IgD-negative memory B cell (primary cell): ENCODE measurements at regions not wholly inside any gene's neighbourhood (a gene's known extent, or its start where the extent isn't known, plus 50 kb on each side); places are given as distances from the start of the nearest gene placed in this dataset.
"Not testable (repeated sequence)": the region's sequence is repeated elsewhere in the genome, so short reads cannot be mapped to it uniquely, and the experiment has no call there.

Experiments used
- H3K27ac Mint-ChIP-seq, 3 donors: one replicate each; pipeline ENCODE4 v1.8.0; 2020 to 2022; ENCODE audit warnings: mild to moderate bottlenecking in 3 of 3, mixed read lengths in 3 of 3, moderate library complexity in 1 of 3
- H3K27me3 Mint-ChIP-seq: one replicate; pipeline ENCODE4 v1.8.0; 2021; ENCODE audit warnings: mixed read lengths
- H3K36me3 Mint-ChIP-seq: one replicate; pipeline ENCODE4 v1.8.0; 2020; ENCODE audit warnings: mild to moderate bottlenecking, mixed read lengths
- H3K4me1 Mint-ChIP-seq, 3 donors: one replicate each; pipeline ENCODE4 v1.8.0; 2020 to 2022; ENCODE audit warnings: mixed read lengths in 3 of 3, mild to moderate bottlenecking in 1 of 3
- H3K4me3 Mint-ChIP-seq, 4 donors: one replicate each; pipeline ENCODE4 v1.8.0; 2020 to 2022; ENCODE audit warnings: mild to moderate bottlenecking in 4 of 4, mixed read lengths in 4 of 4, moderate library complexity in 3 of 4
- H3K9me3 Mint-ChIP-seq, 3 donors: one replicate each; pipeline ENCODE4 v1.8.0; 2020 to 2021; ENCODE audit warnings: mixed read lengths in 3 of 3, mild to moderate bottlenecking in 1 of 3

DNA sequence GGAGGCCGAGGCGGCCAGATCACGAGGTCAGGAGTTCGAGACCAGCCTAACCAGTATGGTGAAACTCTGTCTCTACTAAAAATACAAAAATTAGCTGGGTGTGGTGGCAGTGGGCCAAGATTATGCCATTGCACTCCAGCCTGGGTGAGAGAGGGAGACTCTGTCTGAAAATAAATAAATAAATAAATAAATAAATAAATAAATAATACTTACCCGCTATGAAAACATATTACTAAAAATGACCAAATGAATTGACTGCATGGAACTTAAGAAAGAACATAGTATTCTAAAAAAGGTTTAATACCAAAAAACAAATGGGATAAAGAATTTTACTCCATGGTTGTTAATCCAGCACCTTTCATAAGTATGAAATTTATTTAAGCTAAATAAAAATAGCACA is 305.0 kb downstream of the GATA3 start:
- Mint-ChIP-seq H3K27ac (no peak overlapping the region), H3K27me3 (peaks cover 2% of the 10 kb centered on the region), H3K4me3 (no peak overlapping the region), H3K9me3 (no peaks in the 10 kb centered on the region), H3K4me1 (no peaks in the 10 kb centered on the region), H3K36me3 (no peaks in the 10 kb centered on the region)

DNA sequence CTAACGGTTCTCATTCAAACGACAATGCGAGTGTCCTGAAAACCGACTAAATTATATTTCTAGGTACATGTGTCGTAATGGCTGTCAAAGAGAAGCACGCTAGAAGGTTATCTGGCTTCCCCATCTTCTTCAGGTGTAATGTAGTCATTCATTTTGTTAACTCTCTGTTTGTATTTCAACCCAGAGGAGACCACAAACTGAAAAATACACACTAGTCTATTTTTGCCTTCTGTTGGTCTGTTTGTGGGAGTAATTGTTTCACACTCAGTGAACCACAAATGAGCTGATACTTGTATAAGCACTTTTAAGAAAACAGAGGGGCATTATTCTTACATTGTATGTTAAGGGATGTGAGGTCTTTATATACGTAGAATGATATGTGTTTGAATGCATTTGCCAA is 305.9 kb downstream of the GATA3 start:
- Mint-ChIP-seq H3K9me3 (no peaks in the 10 kb centered on the region), H3K4me3 (no peak overlapping the region), H3K4me1 (no peaks in the 10 kb centered on the region), H3K27me3 (peaks cover 2% of the 10 kb centered on the region), H3K36me3 (no peaks in the 10 kb centered on the region), H3K27ac (no peak overlapping the region)

DNA sequence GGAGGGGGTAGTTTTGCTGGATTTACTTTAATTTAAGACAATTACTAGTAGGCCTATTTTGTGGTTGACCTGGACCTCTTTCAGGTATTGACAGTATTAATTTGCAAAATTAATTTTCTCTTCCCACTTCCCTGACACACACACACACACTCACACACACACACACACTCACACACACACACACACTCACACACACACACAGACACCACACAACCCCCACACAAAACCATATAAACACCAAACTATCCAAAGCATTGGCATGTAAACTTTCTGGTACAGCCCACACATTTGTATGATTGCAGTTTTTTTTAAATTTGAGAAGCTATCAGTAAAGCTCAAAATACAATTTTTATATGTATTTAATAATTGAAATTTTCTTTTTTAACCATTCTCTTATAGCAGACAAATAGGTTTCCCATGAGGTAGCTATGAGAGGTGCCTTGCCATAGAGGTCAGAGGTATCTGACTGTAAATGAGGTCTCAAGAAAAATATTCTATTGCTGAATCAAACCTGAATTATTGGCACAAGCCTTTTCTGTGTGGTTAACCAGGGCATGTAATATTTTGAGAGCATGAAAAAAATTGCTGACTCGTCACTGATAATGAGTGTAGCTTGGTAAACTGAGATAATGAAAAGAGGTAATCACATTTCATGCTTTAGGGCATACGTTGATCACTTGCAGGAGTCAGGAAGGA is 306.5 kb downstream of the GATA3 start:
- Mint-ChIP-seq H3K9me3 (no peaks in the 10 kb centered on the region), H3K36me3 (no peaks in the 10 kb centered on the region), H3K27me3 (peaks cover 2% of the 10 kb centered on the region), H3K4me3 (no peak overlapping the region), H3K27ac (no peak overlapping the region), H3K4me1 (no peaks in the 10 kb centered on the region)

DNA sequence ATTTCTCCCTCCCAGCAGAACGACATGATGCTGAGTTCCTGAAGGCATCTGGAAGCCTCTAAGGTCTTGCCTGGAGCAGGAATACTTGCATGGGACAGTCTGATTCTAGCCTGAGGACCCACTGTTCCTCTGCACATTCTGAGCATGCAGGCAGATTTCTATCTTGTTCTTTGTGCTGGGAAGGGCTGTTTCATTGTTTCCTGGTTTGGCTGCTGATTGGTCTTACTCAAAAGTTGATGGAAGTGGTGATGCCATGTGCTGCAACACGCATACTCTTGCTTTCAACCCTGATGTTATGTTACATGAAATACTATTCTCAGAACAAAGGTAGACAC is 307.0 kb downstream of the GATA3 start:
- H3K36me3 Mint-ChIP-seq: no peaks in the 10 kb centered on the region
- no peak overlapping the region for H3K27ac Mint-ChIP-seq
- H3K9me3 Mint-ChIP-seq: no peaks in the 10 kb centered on the region
- no peaks in the 10 kb centered on the region for H3K4me1 Mint-ChIP-seq
- peaks cover 2% of the 10 kb centered on the region for H3K27me3 Mint-ChIP-seq
- H3K4me3 Mint-ChIP-seq: no peak overlapping the region

DNA sequence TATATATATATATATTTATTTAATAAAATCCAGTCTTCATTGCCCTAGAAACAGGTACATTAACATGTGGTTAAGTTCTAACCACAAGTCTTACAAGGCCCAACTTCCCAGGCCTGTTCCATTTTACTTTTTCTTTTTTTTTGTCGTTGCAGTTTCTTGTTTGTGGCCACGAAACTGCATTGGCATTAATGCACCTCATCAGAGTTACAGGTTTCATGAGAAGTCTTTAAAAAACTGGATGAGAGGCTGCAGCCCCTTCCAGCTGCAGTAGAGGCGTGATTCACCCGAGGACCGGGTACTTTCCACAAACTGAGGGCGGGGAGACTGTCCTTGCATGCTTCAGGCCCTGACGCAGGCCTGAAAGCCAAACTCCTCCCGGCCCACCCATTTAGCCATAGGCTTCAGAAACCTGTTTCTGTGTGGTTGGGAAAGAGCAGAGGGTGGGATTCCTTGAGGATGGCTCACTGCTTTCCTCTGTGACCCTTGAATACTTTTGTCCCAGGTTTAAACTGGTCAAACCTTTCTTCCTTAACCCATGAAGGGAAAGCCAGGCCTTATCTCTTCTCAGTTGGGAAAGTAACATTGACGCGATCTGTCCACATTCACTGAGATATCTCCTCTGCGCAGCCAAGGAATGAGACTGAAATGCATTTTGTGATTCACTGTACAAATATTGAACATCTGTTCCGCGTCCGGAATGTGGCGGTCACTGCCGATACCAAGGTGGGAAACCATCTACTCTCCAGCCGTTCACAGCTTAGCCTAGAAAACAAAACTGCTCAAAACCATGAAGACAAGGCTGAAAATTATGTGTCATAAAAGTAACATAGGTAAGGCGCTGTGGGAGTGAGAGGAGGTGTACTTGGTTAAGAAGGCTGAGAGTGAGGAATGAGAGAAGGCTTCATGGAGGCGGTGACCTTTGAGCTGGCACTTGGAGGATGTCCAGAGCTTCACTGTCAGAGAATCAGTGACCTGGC is 311.7 kb downstream of the GATA3 start:
- H3K27me3 Mint-ChIP-seq: peaks cover 2% of the 10 kb centered on the region
- no peak overlapping the region for H3K4me3 Mint-ChIP-seq
- H3K27ac Mint-ChIP-seq: no peak overlapping the region
- peaks cover 0 to 6% (median 4%) of the 10 kb centered on the region in 3 donors for H3K9me3 Mint-ChIP-seq
- H3K36me3 Mint-ChIP-seq: no peaks in the 10 kb centered on the region
- H3K4me1 Mint-ChIP-seq: no peaks in the 10 kb centered on the region

DNA sequence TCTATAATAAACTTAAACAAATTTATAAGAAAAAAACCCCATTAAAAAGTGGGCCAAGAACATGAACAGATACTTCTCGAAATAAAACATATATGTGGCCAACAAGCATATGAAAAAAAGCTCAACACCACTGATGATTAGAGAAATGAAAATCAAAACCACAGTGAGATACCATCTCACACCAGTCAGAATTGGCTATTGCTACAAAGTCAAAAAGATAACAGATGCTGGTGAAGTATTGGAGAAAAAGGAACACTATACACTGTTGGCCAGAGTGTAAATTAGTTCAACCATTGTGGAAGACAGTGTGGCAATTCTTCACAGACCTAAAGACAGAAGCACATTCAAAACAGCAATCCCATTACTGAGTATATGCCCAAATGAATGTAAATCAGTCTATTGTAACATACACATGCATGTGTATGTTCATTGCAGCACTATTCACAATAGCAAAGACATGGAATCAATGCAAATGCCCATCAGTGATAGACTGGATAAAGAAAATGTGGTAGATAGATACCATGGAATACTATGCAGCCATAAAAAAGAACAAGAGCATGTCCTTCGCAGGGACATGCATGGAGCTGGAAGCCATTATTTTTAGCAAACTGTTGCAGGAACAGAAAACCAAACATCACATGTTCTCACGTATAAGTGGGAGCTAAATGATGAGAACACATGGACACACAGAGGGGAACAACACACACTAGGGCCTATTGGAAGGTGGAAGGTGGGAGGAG is 313.4 kb downstream of the GATA3 start:
- not testable (repeated sequence) for H3K4me3 Mint-ChIP-seq, H3K9me3 Mint-ChIP-seq, H3K36me3 Mint-ChIP-seq, H3K27me3 Mint-ChIP-seq, H3K4me1 Mint-ChIP-seq, H3K27ac Mint-ChIP-seq

DNA sequence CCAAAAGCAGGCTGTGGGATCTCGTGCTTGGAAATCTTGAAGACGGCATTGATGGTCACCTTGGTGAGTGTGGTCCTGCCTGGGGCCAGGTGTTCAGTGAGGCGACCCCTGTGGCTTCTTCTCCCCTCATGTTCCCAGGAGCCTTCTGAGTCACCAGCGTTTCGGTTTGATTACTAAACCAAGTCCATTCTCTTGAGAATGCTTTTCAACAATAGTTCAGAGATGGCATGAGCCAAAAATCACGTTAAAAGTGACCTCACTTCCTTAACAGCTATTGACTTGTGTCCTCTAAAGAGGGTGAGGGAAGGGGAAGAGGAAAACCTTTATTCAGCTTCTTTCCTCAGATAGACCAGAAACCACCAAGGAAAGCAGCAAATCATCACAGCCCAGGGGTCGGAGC is 315.2 kb downstream of the GATA3 start:
- Mint-ChIP-seq H3K4me1 (no peaks in the 10 kb centered on the region), H3K27me3 (peaks cover 2% of the 10 kb centered on the region), H3K36me3 (no peaks in the 10 kb centered on the region), H3K27ac (no peak overlapping the region), H3K4me3 (no peak overlapping the region), H3K9me3 (peaks cover 0 to 6% (median 6%) of the 10 kb centered on the region in 3 donors)

DNA sequence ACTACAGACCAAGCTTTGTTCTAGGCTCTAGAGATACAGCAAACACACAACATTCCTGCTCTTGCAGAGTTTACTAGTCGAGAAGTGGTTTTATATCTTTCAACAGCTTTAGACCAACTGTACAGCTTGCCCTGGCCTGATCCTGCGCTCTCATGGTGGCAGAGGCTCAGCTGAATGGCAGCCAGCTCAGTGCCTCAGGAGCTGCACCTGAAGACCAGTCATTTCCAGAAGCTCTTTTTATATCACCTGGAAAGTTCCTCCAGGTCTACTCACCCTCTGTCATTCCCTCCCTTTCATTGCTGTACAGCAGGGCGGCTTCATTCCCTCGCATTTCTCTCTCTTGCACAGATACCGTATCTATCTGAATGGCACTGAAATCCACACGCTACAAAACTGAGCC is 319.8 kb downstream of the GATA3 start:
- Mint-ChIP-seq H3K27ac (no peak overlapping the region), H3K4me3 (no peak overlapping the region), H3K4me1 (no peaks in the 10 kb centered on the region), H3K36me3 (no peaks in the 10 kb centered on the region), H3K9me3 (peaks cover 0 to 3% (median 2%) of the 10 kb centered on the region in 3 donors), H3K27me3 (no peaks in the 10 kb centered on the region)

DNA sequence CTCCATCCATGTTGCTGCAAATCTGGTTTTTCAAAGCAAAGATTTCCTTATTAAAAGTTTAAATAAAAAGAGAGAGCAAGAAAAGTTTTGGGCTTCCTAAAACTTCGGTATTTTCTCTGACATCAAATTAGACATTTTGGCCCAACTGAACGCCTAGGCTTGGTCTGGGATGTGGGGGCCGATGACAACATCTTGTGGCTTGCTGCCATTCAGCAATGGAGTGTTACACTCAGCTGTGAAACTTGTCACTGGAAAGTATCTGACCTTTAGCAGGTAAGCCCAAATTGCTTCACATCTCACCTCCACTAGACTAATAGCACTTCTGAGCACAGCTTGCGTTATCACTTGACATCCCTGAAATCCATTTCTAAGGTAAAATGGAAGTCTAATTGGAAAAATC is 320.6 kb downstream of the GATA3 start:
- Mint-ChIP-seq H3K4me1 (no peaks in the 10 kb centered on the region), H3K27me3 (no peaks in the 10 kb centered on the region), H3K27ac (no peak overlapping the region), H3K4me3 (no peak overlapping the region), H3K9me3 (peaks cover 0 to 3% (median 2%) of the 10 kb centered on the region in 3 donors), H3K36me3 (no peaks in the 10 kb centered on the region)

DNA sequence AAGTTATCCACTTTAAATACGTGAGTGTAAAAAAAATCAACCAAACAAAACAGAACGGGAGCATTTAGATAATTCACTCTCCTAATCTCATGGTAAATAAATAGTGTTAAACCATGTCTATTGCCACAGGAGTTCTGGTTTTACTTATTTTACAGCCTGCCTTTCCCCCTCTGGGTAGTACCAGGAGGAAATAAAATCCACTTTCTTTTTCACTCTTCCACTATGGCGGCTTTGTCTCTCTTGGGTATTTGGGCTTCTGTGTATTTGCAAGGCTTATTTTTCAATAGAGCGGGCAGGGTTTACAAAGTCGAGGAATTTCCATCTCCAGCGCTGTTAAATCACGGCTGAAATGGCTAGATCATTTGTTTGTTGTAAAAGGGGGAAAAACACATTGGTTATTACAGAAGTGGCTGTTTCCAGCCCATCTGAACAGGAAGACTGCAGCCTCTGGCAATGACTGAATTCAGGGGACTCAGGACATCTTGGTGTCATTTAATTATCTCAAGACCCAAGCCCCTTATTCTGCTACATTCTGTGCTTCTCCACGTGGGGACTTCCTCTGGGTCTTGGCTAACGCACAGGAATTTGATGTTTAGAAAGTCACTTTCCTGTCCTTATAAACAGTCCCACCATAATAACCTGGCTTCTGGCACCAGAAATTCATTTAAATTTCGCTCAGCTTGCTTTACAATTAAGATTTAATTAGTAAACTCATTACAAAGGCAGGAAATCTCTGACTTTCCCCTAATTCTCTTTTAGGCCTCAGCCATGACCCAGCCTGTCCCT is 323.9 kb downstream of the GATA3 start:
- Mint-ChIP-seq H3K4me3 (no peak overlapping the region), H3K36me3 (no peaks in the 10 kb centered on the region), H3K4me1 (no peaks in the 10 kb centered on the region), H3K27ac (no peak overlapping the region), H3K9me3 (peaks cover 0 to 5% (median 3%) of the 10 kb centered on the region in 3 donors), H3K27me3 (peaks cover 4% of the 10 kb centered on the region)

DNA sequence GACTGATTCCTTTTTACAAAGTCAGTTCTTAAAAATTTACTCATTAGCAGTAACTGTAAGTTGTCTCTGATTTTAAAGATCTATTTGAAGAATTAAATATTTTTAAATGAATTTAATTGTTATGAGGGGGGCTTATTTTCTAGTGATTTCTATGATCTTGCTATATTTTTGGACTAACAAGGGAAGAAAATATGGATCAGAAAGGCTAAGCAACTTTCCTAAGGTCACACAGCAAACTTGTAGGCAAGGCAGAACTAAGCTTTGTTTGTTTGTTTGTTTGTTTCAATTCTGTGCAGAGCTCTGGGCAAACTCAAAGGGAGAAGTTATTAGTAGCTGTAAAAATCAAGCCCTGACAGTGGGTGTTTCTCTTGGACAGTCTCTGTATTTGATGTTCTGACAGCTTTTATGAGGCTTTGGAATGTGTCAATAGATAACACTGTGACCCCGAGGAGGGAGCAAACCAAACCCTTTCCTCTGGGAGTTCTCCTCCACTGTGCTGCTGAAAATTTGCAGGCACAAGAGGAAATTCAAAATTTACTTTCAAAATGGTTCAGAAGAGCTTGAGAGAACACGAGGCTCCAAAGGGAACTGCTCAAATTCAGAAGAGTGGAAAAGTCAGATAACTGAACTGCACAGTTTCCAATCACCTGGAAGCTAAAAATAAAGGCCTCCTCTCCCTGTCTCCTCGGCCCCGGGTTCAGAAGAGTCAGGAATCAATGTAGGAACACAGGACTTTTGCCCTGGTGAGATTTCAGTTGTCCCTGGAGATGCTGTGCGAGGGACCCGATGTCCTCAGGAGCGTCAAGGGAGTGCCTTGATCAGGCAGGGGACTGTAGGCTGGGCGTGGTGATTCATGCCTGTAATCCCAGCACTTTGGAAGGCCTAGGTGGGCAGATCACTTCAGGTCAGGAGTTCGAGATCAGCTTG is 325.7 kb downstream of the GATA3 start:
- Mint-ChIP-seq H3K4me1 (no peaks in the 10 kb centered on the region), H3K27ac (peak overlapping the region in 1 of 3 donors; percentile 39), H3K9me3 (peaks cover 0 to 5% (median 3%) of the 10 kb centered on the region in 3 donors), H3K4me3 (peak overlapping the region in 1 of 4 donors; percentile 19), H3K27me3 (peaks cover 4% of the 10 kb centered on the region), H3K36me3 (no peaks in the 10 kb centered on the region)

DNA sequence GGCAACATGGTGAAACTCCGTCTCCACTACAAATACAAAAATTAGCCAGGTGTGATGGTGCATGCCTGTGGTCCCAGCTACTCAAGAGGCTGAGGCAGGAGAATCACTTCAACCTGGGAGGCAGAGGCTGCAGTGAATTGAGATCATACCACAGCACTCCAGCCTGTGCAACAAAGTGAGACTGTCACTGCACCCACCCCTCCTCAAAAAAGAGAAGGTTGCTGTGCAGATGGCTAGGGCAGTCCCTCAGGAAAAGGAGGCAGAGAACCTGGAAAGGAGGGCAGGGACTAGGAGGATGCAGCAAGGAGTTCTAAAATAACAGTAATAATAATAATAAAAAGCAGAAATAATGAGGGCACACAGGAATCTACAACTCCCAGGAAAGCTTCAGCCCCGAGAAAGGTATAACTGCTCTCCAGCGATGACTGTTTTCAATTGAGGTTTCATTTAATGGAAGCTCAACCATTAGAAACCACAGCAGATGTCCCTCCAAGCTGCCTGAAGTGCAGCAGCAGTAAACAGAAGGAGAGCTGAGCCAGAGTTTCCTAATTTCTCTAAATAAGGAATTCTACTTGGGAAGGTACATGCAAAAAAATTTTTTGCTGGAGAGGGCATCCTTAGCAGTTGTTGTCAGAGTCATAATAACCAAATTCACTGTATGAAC is 326.5 kb downstream of the GATA3 start:
- Mint-ChIP-seq H3K36me3 (no peaks in the 10 kb centered on the region), H3K4me1 (no peaks in the 10 kb centered on the region), H3K27ac (peak overlapping the region in 1 of 3 donors; percentile 39), H3K4me3 (peak overlapping the region in 1 of 4 donors; percentile 19), H3K9me3 (peaks cover 0 to 7% (median 3%) of the 10 kb centered on the region in 3 donors), H3K27me3 (peaks cover 4% of the 10 kb centered on the region)

DNA sequence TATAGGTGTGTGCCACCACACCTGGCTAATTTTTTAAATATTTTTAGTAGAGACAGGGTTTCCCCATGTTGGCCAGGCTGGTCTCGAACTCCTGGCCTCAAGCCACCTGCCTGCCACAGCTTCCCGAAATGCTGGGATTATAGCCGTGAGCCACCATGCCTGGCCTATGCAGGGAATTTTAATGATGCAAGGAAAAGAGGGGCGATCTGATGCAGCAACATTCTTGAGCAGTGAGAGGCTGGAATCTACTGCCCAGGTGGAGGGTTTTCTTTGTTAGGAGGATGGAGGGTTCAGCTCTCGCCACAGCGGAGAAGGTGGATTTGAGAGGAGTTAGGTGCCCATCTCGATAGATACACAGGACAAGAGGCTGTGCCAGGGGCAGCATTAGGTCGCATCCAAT is 332.3 kb downstream of the GATA3 start:
- Mint-ChIP-seq H3K4me3 (no peak overlapping the region), H3K4me1 (no peaks in the 10 kb centered on the region), H3K27me3 (peaks cover 2% of the 10 kb centered on the region), H3K9me3 (peaks cover 0 to 16% (median 7%) of the 10 kb centered on the region in 3 donors), H3K36me3 (no peaks in the 10 kb centered on the region), H3K27ac (no peak overlapping the region)
